Ascending aorta (tissue), 2 donors: ENCODE measurements at regions not wholly inside any gene's neighbourhood (a gene's known extent, or its start where the extent isn't known, plus 50 kb on each side); places are given as distances from the start of the nearest gene placed in this dataset.
A peak's percentile ranks its signal among the peaks of the same experiment; 100 is the strongest.

Experiments used
- DNase-seq, 2 donors: peaks; one replicate each; pipeline ENCODE4 v3.0.0-alpha.2; 2019; ENCODE audit warnings: low spot score in 2 of 2
- H3K27ac ChIP-seq, 2 donors: fragments of 200-600 bp; sonication (generic); one replicate each; pipeline ENCODE4 v1.5.1; 2016 to 2017; ENCODE audit warnings: mild to moderate bottlenecking in 1 of 2
- H3K27me3 ChIP-seq: fragments of 200-600 bp; sonication (generic); one replicate; pipeline ENCODE4 v1.5.1; 2017
- H3K36me3 ChIP-seq, 2 donors: fragments of 200-600 bp; sonication (generic); one replicate each; pipeline ENCODE4 v1.5.1; 2016
- H3K4me1 ChIP-seq, 2 donors: fragments of 200-600 bp; sonication (generic); one replicate each; pipeline ENCODE4 v1.5.1; 2016 to 2017; ENCODE audit warnings: mild to moderate bottlenecking in 1 of 2
- H3K4me3 ChIP-seq, 2 donors: fragments of 200-600 bp; sonication (generic); one replicate each; pipeline ENCODE4 v1.5.1; 2016 to 2017; ENCODE audit warnings: mild to moderate bottlenecking in 1 of 2
- H3K9me3 ChIP-seq, 2 donors: fragments of 200-600 bp; sonication (generic); one replicate each; pipeline ENCODE4 v1.5.1; 2016
- intact Hi-C: fragments of 100-400 bp; cut with DNase I; formaldehyde crosslinking; loops from one replicate; pipeline ENCODE4 v1.15.1; 2023
- TF ChIP-seq, protein P1 (sequence below), 3 experiments: fragments of 200-600 bp in 2 of 3; fragments of 450-650 bp in 1 of 3; sonication (generic) in 2 of 3; IDR thresholded peaks; one replicate each; pipeline ENCODE4 v1.5.1; 2016 to 2019; ENCODE audit warnings: antibody characterized with exemption in 3 of 3, mild to moderate bottlenecking in 1 of 3, moderate library complexity in 1 of 3

DNA sequence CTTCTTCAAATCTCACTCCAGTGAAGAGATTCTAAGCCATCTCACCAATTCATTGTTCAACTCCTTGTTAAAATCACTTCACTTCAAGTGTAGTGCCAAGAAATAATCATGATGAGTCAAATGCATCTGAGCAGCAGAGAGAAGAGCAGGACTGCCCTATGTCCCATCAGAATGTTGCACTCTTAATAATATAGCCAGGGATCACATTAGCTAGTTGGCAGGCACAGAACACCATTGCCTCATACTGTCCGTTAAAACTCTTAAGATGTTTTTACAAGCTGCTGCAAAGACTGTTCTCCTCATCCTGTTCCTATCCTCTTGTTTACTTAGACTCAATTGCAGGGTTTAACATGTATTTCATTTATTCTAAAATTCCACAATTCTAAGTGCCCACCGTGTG is 432.9 kb downstream of the PLPP3 start:
- H3K9me3 ChIP-seq: no peaks in the 10 kb centered on the region
- no peaks in the 10 kb centered on the region for H3K36me3 ChIP-seq
- H3K4me1 ChIP-seq: peaks cover 0 to 20% of the 10 kb centered on the region in 2 donors
- no peak for DNase-seq
- peak overlapping the region; percentile 9 to 31 for H3K27ac ChIP-seq
- H3K4me3 ChIP-seq: no peak overlapping the region
- H3K27me3 ChIP-seq: no peaks in the 10 kb centered on the region
- intact Hi-C loops: no loop called here
- TF ChIP-seq, protein P1, sequence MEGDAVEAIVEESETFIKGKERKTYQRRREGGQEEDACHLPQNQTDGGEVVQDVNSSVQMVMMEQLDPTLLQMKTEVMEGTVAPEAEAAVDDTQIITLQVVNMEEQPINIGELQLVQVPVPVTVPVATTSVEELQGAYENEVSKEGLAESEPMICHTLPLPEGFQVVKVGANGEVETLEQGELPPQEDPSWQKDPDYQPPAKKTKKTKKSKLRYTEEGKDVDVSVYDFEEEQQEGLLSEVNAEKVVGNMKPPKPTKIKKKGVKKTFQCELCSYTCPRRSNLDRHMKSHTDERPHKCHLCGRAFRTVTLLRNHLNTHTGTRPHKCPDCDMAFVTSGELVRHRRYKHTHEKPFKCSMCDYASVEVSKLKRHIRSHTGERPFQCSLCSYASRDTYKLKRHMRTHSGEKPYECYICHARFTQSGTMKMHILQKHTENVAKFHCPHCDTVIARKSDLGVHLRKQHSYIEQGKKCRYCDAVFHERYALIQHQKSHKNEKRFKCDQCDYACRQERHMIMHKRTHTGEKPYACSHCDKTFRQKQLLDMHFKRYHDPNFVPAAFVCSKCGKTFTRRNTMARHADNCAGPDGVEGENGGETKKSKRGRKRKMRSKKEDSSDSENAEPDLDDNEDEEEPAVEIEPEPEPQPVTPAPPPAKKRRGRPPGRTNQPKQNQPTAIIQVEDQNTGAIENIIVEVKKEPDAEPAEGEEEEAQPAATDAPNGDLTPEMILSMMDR (IDR thresholded peaks at IDR 0.05): no peak

DNA sequence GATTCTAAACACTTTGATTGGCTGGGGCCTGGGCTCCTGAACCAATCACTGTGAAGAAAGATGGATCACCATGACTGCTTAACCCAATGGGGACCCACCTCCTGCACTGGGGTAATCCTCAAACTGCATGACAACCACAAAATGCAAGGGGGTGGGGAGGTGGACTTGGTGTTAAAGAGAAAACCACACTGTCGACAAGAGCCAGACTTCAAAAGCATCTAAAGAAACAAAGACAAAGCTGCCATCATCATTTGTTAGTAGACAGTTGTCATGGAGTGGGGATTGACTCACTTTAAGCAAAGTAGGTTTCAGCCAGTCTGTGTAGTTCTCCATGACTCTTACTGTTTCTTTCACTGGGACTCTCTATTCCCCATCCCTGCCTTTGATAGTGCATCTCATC is 433.8 kb downstream of the PLPP3 start:
- H3K9me3 ChIP-seq: no peaks in the 10 kb centered on the region
- intact Hi-C loops: no loop called here
- H3K36me3 ChIP-seq: no peaks in the 10 kb centered on the region
- DNase-seq: no peak
- H3K4me3 ChIP-seq: no peak overlapping the region
- no peaks in the 10 kb centered on the region for H3K27me3 ChIP-seq
- H3K4me1 ChIP-seq: peaks cover 0 to 20% of the 10 kb centered on the region in 2 donors
- TF ChIP-seq, protein P1 (IDR thresholded peaks at IDR 0.05): no peak
- no peak overlapping the region for H3K27ac ChIP-seq

DNA sequence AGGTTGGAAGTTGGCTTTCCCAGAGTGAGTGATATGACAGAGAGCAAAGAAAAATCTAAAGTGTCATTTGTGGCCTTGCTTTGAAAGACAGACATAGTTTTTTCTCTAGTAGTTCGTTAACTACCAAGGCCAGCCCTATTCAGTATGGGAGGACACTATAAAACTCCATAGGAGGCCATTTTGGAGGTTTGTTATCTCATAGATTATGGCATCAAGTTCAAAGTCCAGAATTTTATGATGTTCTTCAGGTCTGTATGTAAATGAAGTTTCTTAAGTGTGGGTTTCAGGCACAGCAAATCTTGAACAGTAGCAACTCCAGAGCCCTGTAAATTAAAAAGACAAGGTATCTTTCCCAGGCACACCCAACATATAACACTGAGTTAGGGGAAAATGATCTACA is 437.1 kb downstream of the PLPP3 start:
- H3K36me3 ChIP-seq: no peaks in the 10 kb centered on the region
- intact Hi-C loops: no loop called here
- TF ChIP-seq, protein P1 (IDR thresholded peaks at IDR 0.05): no peak
- H3K9me3 ChIP-seq: no peaks in the 10 kb centered on the region
- H3K27me3 ChIP-seq: no peaks in the 10 kb centered on the region
- no peak overlapping the region for H3K27ac ChIP-seq
- peaks cover 0 to 20% of the 10 kb centered on the region in 2 donors for H3K4me1 ChIP-seq
- no peak for DNase-seq
- H3K4me3 ChIP-seq: no peak overlapping the region

DNA sequence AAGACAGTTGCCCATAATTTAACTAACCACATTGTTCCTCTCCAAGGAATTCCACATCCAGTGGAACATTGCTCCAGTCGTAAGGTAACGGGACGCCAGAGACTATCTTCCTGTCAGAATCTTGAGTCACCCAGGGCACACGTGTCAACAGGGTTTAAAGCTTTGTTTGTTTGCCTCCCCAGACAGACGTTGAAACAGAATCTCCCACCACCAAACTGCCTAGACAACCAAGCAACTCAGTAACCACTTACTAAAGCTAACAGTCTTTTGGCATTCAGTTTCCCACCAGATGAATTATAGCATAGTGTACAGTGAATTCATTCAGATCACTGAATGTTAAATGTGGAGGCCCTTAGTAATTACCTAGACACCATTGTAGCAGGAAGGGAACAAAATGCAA is 439.5 kb downstream of the PLPP3 start:
- Histone ChIP-seq H3K27ac (no peak overlapping the region), H3K4me1 (peaks cover 0 to 4% of the 10 kb centered on the region in 2 donors), H3K36me3 (no peaks in the 10 kb centered on the region), H3K4me3 (no peak overlapping the region), H3K9me3 (no peaks in the 10 kb centered on the region), H3K27me3 (no peaks in the 10 kb centered on the region)
- DNase-seq: no peak
- intact Hi-C loops: no loop called here
- TF ChIP-seq, protein P1 (IDR thresholded peaks at IDR 0.05): no peak

DNA sequence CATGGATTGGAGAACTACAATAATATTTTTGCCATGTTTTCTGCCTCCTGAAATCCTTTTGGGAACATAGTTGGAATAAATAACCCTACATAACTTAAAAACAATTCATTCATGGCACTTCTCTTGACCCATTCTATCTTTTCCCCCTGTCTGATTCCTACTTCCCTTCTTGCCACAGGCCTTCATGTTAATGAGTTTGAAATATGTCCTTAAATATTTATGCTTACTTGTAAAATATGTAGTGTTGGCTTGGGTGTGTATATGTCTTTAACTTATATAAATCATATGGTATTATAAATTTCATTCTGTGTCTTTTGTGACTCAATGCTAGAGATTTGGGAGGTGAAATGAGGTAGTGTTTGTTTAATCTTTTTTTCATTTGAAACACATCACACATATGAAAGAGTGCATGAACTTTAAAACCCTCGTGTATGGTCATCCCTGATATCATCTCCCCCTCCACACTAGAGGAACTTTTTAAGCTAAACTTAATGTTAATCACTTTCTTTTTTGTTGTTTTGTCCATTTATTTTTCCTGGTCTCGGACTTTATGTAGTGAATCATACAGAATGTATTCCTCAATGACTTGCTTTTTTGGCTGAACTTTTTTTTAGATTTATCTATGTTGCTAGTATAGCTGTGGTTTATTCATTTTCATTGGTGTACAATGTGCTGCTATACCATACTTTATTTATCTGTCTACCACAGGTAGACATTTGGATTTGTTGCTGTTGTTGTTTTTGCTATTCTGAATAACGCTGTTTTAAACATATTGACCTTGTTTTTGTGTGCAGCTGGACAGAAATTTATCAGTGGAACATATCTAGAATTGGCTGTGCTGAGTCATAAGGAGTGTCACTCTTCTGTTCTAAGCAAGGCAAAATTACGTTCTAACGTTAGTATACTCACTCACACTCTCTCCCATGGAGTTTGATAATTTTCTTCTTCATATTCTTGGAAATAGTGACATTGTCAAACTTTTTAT is 441.6 kb downstream of the PLPP3 start:
- TF ChIP-seq, protein P1 (IDR thresholded peaks at IDR 0.05): no peak
- no peaks in the 10 kb centered on the region for H3K4me1 ChIP-seq
- no peaks in the 10 kb centered on the region for H3K27me3 ChIP-seq
- intact Hi-C loops: no loop called here
- no peak for DNase-seq
- H3K4me3 ChIP-seq: no peak overlapping the region
- H3K9me3 ChIP-seq: no peaks in the 10 kb centered on the region
- H3K27ac ChIP-seq: no peak overlapping the region
- H3K36me3 ChIP-seq: no peaks in the 10 kb centered on the region
